Brain pericyte (primary cell): ENCODE measurements at regions not wholly inside any gene's neighbourhood (a gene's known extent, or its start where the extent isn't known, plus 50 kb on each side); places are given as distances from the start of the nearest gene placed in this dataset.

ENCODE experiments used
- DNase-seq: peaks from one replicate; pipeline ENCODE4 v3.0.0-alpha.2; 2012; ENCODE audit warnings: low read depth, low spot score

GRCh38 chr5:4781299-4781698 lies 358.8 kb upstream of the ADAMTS16 start:
- DNase-seq = no peak

GRCh38 chr5:4785971-4786370 lies 354.2 kb upstream of the ADAMTS16 start:
- no peak for DNase-seq

- DNase-seq = no peak
These were observed 342.7 kb upstream of the ADAMTS16 start for GRCh38 chr5:4797445-4797844.

DNA sequence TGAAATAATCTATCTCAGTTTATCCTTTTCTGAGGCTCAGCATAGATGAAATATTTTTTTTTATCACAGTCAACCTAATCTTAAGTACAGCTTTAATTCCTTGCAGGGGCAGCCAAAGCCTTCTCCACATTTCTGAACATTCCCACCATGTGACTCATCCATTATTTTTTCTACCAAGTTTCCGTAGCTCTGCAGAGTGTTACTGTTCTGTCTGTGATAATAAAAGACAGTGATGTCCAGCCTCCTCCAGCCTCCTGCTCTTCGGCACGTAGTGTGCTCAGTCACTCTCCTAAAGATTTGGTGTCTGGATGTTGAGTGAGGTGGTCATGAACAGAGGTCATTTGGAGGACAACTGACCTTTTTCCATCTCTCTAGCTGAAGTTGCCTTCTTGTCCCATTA lies 338.1 kb upstream of the ADAMTS16 start:
- DNase-seq = no peak

- DNase-seq = no peak
These were observed 335.3 kb upstream of the ADAMTS16 start for GRCh38 chr5:4804691-4805360.

GRCh38 chr5:4815002-4815401 lies 325.1 kb upstream of the ADAMTS16 start:
- DNase-seq = no peak

- DNase-seq = no peak
These were observed 322.4 kb upstream of the ADAMTS16 start for GRCh38 chr5:4817767-4818166.

DNA sequence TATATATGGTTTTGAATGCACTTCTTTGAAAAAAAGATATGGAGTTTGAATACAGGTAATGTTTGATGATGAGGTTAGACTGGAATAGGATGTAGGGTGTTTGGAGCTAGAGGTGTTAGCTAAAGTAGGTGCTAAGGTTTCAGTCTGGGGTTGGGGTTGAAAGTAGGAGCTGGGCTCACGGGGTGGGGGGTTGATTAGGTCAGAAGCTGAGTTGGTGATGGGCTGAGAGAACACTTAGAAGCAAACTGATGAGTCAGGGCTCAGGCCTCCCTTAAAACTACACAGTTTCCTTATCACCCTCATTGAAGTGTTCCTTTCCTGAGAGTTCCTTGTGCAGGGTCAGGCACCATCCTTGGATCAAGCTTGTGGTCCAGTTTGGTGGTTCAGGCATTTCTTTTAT lies 308.8 kb upstream of the ADAMTS16 start:
- DNase-seq = no peak

GRCh38 chr5:4832471-4832870 lies 307.7 kb upstream of the ADAMTS16 start:
- DNase-seq = no peak

DNA sequence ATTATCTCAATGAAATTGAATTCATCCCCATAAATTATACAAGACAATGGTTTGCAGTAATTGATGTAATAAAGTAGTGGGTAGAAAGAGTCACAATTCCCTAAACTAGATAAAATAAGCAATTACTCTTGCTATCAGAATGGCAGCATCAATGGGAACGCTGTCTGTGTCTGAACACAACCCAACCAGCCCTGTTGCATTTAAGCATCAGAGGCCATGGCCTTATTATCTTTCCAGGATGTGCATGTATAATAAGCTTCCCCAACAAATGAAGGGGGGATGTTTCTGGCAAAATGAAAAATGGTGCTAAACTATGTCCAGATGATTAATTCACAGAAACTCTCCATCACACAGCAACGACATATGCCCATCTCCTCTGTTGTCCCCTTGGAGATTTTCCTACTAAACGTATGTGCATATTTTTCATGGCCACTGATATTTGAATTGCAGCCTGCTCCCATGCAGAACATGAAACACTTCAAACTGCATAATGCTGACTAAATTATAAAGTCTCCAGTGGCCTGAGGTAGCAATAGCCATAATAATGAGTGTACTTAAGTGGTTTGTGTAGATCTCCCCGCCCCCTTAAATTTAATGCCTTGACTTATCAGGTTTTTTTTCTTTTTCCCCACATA lies 306.9 kb upstream of the ADAMTS16 start:
- DNase-seq = no peak

- no peak for DNase-seq
These were observed 302.6 kb upstream of the ADAMTS16 start for GRCh38 chr5:4837489-4838058.

GRCh38 chr5:4845221-4845620 lies 294.9 kb upstream of the ADAMTS16 start:
- no peak for DNase-seq

DNA sequence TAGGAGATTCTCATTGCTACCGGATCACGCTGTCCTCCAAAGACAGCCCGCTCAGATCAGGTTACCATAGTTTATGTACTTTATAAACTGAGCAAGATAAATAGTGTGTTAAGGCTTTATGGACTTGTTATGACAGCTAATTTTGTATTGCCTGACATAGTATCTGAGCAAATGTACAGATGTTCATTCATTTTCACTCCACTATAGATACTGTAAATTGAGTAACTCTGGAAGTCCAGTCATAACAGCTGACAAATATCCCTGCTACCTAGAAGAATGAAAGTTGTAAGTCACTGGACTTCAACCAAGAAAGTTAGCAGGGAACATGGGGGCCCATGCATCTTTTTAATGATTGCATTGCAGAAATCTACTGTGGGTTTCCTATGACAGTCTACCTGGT lies 292.4 kb upstream of the ADAMTS16 start:
- DNase-seq = no peak

- DNase-seq = no peak
These were observed 285.1 kb upstream of the ADAMTS16 start for GRCh38 chr5:4855036-4855435.

DNA sequence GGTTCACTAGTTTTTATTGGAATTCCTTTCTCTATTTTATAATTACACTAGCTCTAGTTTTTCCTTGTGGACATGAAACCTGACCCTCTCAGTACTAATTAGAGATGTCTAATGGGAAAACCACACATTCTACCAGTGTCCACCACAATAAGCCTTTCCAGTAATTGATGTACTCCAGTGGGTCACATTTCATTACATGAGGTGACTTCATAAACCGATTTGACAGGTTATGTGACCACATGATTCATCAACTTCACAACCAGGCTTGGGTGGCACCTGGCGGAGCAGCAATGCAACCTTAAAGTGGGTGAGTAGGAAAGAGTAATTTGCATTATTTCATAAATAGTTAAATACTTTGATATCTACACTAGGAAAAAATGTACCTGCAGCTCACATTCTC lies 284.2 kb upstream of the ADAMTS16 start:
- no peak for DNase-seq

GRCh38 chr5:4857761-4858160 lies 282.4 kb upstream of the ADAMTS16 start:
- DNase-seq = no peak

GRCh38 chr5:4859500-4860235 lies 280.5 kb upstream of the ADAMTS16 start:
- no peak for DNase-seq

DNA sequence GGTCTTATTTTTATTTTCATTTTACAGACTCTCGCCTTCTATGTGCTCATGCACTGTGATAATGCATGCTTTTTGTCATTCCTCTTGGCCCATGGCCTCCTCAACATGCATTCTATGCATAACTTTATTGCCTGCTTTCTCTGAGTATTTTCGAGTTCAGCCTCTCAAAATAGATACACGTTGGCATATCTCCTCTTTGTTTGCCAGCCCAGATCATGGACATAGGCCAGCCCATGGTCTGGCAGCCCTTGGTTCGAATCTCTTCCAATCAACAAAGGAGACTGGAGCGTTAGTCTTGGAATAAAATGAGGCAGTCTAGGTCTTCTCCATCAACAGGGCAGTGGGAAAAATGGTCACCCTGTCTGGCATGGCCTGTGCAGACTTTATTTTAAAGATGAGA lies 279.5 kb upstream of the ADAMTS16 start:
- no peak for DNase-seq

DNA sequence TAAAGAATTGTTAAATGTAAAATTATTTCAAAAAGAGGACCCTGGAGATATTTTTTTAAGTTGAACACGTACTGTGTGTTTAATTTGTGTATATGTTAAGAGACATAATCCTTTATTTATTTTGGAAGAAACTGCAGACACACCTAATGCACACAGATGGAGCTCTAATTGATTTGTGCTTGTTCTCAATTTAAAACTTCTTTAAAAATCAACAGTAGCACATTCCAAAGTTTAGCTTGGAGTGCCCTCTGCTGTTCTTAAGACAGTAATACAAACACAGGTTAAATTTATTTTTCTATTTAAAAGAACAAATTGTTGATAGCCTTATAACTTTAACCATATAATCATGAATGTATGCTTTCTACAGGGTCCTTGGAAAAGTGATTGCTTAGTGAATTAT lies 277.6 kb upstream of the ADAMTS16 start:
- DNase-seq = no peak

DNA sequence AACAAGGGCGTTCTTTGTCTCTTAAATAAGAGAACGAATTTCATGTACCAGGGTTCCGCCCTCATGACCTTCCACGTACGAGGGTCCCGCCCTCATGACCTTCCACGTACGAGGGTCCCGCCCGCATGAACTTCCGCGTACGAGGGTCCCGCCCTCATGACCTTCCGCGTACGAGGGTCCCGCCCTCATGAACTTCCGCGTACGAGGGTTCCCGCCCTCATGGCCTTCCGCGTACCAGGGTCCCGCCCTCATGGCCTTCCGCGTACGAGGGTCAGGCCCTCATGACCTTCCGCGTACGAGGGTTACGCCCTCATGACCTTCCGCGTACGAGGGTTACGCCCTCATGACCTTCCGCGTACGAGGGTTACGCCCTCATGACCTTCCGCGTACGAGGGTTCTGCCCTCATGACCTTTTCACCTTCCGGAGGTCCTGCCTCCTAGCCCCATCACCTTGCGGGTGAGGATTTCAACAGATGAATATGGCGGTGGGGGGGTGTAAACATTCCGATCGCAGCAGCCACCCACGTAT lies 273.9 kb upstream of the ADAMTS16 start:
- no peak for DNase-seq

GRCh38 chr5:4866817-4867216 lies 273.3 kb upstream of the ADAMTS16 start:
- DNase-seq = no peak

DNA sequence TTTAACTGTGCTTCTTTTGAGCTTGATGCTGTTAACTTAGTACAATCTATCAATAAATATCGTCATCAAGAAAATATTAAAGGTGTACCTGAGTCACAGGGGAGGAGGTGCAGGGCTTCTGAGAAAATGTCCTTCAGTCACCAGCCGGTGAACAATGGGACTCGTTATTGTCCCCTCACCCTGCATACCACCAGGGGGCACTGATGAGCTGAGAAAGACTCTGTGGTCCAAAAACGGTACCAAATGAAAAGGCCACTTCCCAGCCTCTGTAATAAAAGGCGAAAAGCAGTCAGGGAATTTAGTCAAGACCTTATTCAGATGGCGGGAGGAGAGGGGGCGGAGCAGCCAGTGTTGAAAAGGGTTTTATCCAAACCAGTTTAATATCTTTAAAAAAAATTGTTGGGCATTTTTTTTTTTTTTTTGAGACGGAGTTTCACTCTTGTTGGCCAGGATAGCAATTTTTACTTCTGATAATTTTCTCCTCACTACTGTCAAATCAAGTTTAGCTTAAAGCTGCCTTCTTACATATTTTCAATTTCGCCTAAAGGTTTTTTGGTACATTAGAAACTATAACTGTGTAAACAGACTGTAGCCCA lies 271.9 kb upstream of the ADAMTS16 start:
- DNase-seq = no peak
